CD4-positive, alpha-beta T cell treated with Interleukin-15 for 4 hours (primary cell): ENCODE measurements at regions not wholly inside any gene's neighbourhood (a gene's known extent, or its start where the extent isn't known, plus 50 kb on each side); places are given as distances from the start of the nearest gene placed in this dataset.

Experiments
- DNase-seq: peaks from one replicate; pipeline ENCODE4 v3.0.0-alpha.2; 2020; ENCODE audit warnings: low spot score

GRCh38 chr3:67704322-67704721, 49.9 kb upstream of the SUCLG2 start:
- DNase-seq = no peak
